NCI-H2227 (cell line): ENCODE measurements at regions not wholly inside any gene's neighbourhood (a gene's known extent, or its start where the extent isn't known, plus 50 kb on each side); places are given as distances from the start of the nearest gene placed in this dataset.

Experiments
- DNase-seq: peaks from one replicate; lab custom pipeline; 2025; ENCODE audit not compliant: unreplicated experiment; lab: John Stamatoyannopoulos, UW

- no peak for DNase-seq
These were observed 82.3 kb upstream of the PHACTR2 start for GRCh38 chr6:143595251-143596036.

GRCh38 chr6:143594647-143595046 is 83.1 kb upstream of the PHACTR2 start:
- no peak for DNase-seq

- no peak for DNase-seq
These were observed 80.8 kb upstream of the FUCA2 start for GRCh38 chr6:143592335-143592734.

GRCh38 chr6:143591441-143591840 is 79.9 kb upstream of the FUCA2 start:
- no peak for DNase-seq

GRCh38 chr6:143589162-143589561 is 77.6 kb upstream of the FUCA2 start:
- no peak for DNase-seq

GRCh38 chr6:143586557-143586956 is 75.0 kb upstream of the FUCA2 start:
- no peak for DNase-seq

GRCh38 chr6:143585716-143586115 is 74.2 kb upstream of the FUCA2 start:
- no peak for DNase-seq

- no peak for DNase-seq
These were observed 73.7 kb upstream of the FUCA2 start for GRCh38 chr6:143585241-143585640.

- no peak for DNase-seq
These were observed 72.2 kb upstream of the FUCA2 start for GRCh38 chr6:143583542-143584327.

- DNase-seq, result no peak
These were observed 70.4 kb upstream of the FUCA2 start for GRCh38 chr6:143581835-143582480.

- DNase-seq, result no peak
These were observed 68.2 kb upstream of the FUCA2 start for GRCh38 chr6:143579703-143580102.

GRCh38 chr6:143578054-143578453 is 66.5 kb upstream of the FUCA2 start:
- DNase-seq, result no peak

GRCh38 chr6:143575901-143576426 is 64.4 kb upstream of the FUCA2 start:
- DNase-seq, result no peak

- DNase-seq, result peak; percentile 74
These were observed 63.9 kb upstream of the FUCA2 start for GRCh38 chr6:143575440-143575839.

- no peak for DNase-seq
These were observed 58.8 kb upstream of the FUCA2 start for GRCh38 chr6:143570147-143570853.

- peak; percentile 12 for DNase-seq
These were observed 57.5 kb upstream of the FUCA2 start for GRCh38 chr6:143569040-143569439.

GRCh38 chr6:143564484-143565017 is 53.0 kb upstream of the FUCA2 start:
- DNase-seq, result no peak

GRCh38 chr6:143562143-143562542 is 50.6 kb upstream of the FUCA2 start:
- DNase-seq, result no peak
